H1 (cell line): ENCODE measurements at regions not wholly inside any gene's neighbourhood (a gene's known extent, or its start where the extent isn't known, plus 50 kb on each side); places are given as distances from the start of the nearest gene placed in this dataset.

Source experiments
- EP300 ChIP-seq, 2 experiments: IDR thresholded peaks; 1 replicate in 1 of 2; 2 replicates in 1 of 2; pipeline ENCODE4 v1.6.1; 2011 to 2012; ENCODE audit warnings: low read depth in 2 of 2, low read length in 2 of 2, mild to moderate bottlenecking in 2 of 2, borderline replicate concordance in 1 of 2, inconsistent platforms in 1 of 2, moderate library complexity in 1 of 2
- EZH2 ChIP-seq: fragments of 200-600 bp; sonication (generic); IDR thresholded peaks from 2 replicates; pipeline ENCODE4 v1.7.1; 2012; ENCODE audit warnings: low read depth, mild to moderate bottlenecking, moderate library complexity, low read length, inconsistent platforms; ENCODE audit not compliant: severe bottlenecking
- SAP30 ChIP-seq: fragments of 300-600 bp; sonication (generic); IDR thresholded peaks from 2 replicates; pipeline ENCODE4 v1.7.1; 2012; ENCODE audit warnings: low read length, moderate library complexity, mild to moderate bottlenecking, inconsistent platforms; ENCODE audit not compliant: insufficient read depth, insufficient replicate concordance
- SP1 ChIP-seq: IDR thresholded peaks from 2 replicates; pipeline ENCODE4 v1.6.1; 2011; ENCODE audit warnings: low read depth, low read length
- TF ChIP-seq, protein P1 (sequence below), 3 experiments: IDR thresholded peaks; 1 replicate in 2 of 3; 2 replicates in 1 of 3; pipeline versions ENCODE4 v1.5.1 to v1.6.1; 2011; ENCODE audit warnings: low read length in 3 of 3, mild to moderate bottlenecking in 3 of 3, inconsistent platforms in 2 of 3, low read depth in 1 of 3, moderate library complexity in 1 of 3; ENCODE audit not compliant: insufficient read depth in 1 of 3; ENCODE audit errors: control extremely low read depth in 1 of 3

DNA sequence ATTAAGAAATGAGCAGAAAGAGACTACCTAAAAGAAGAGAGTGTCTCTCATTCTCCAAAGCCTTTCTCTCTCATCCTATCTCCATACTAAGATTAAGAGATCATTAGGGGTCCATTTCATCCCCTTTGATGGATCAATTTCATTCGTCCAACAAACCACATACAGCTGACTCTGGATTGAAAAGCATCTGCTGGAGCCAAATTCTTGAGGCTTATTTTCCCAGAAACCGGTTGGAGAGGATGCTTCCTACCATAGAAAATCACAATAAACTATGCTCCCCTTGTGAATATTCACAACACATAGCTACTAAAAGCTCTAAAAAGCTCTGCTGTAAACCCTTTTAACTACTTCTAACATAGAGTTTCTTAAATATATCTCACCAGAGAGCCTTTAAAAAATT is 755.0 kb upstream of the ZNF608 start:
- TF ChIP-seq EP300 (IDR thresholded peaks at IDR 0.05; ENCODE audit: borderline replicate concordance in 1 of 2, low read depth in 2 of 2, low read length in 2 of 2) = no peak
- no peak for TF ChIP-seq SP1
- no peak for TF ChIP-seq EZH2
- TF ChIP-seq, protein P1, sequence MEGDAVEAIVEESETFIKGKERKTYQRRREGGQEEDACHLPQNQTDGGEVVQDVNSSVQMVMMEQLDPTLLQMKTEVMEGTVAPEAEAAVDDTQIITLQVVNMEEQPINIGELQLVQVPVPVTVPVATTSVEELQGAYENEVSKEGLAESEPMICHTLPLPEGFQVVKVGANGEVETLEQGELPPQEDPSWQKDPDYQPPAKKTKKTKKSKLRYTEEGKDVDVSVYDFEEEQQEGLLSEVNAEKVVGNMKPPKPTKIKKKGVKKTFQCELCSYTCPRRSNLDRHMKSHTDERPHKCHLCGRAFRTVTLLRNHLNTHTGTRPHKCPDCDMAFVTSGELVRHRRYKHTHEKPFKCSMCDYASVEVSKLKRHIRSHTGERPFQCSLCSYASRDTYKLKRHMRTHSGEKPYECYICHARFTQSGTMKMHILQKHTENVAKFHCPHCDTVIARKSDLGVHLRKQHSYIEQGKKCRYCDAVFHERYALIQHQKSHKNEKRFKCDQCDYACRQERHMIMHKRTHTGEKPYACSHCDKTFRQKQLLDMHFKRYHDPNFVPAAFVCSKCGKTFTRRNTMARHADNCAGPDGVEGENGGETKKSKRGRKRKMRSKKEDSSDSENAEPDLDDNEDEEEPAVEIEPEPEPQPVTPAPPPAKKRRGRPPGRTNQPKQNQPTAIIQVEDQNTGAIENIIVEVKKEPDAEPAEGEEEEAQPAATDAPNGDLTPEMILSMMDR (IDR thresholded peaks at IDR 0.05; ENCODE audit: control extremely low read depth in 1 of 3, insufficient read depth in 1 of 3, low read depth in 1 of 3, low read length in 3 of 3) = no peak
- no peak for TF ChIP-seq SAP30
